BJ (cell line): ENCODE measurements at regions not wholly inside any gene's neighbourhood (a gene's known extent, or its start where the extent isn't known, plus 50 kb on each side); places are given as distances from the start of the nearest gene placed in this dataset.

Source experiments
- CTCF ChIA-PET: fragments of 350-600 bp; formaldehyde crosslinking; extraction: SDS; loops from one replicate; lab custom pipeline; 2021; ENCODE audit warnings: antibody characterized with exemption, inconsistent platforms; lab: Yijun Ruan, JAX
- POLR2A ChIA-PET: fragments of 300-600 bp; sonication (Branson Sonifier 250); formaldehyde crosslinking; extraction: SDS; loops from one replicate; lab custom pipeline; 2021; ENCODE audit warnings: antibody characterized with exemption; lab: Charles Lee
- DNase-seq: peaks from one replicate; pipeline ENCODE4 v3.0.0-alpha.2; 2011; ENCODE audit warnings: low read depth
- H3K27me3 ChIP-seq: 2 replicates; pipeline ENCODE4 v1.6.0; 2011; ENCODE audit warnings: low read length; ENCODE audit not compliant: control insufficient read depth, insufficient read depth
- H3K36me3 ChIP-seq: 2 replicates; pipeline ENCODE4 v1.5.1; 2011; ENCODE audit warnings: low read length; ENCODE audit not compliant: control insufficient read depth, insufficient read depth
- H3K4me3 ChIP-seq: 2 replicates; pipeline ENCODE4 v1.5.1; 2011; ENCODE audit warnings: low read depth, mild to moderate bottlenecking, control low read depth, low read length
- TF ChIP-seq, protein P1 (sequence below): IDR thresholded peaks from 2 replicates; pipeline ENCODE4 v1.5.1; 2011; ENCODE audit warnings: low read depth, mild to moderate bottlenecking, control low read depth, inconsistent platforms, low read length, moderate library complexity; ENCODE audit not compliant: insufficient read depth

DNA sequence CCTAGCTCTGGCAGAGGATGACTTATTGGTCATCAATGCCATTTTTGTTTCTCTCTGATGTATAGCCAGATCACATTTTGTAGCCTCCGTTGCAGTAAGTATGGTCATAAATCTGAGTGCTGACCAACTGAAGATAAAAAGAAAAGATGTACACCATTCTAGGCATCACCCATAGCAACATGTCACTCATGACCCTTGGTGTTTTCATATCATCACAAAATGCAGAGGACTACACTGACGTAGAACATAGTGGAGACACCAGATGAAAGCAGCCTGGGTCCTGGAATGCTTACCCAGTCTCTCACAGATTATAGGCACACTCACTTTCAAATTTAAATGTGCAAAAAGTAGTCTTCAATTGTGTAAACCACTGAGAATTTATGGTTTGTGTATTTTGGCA, 172.8 kb downstream of the PDHA2 start:
- DNase-seq = no peak
- TF ChIP-seq, protein P1, sequence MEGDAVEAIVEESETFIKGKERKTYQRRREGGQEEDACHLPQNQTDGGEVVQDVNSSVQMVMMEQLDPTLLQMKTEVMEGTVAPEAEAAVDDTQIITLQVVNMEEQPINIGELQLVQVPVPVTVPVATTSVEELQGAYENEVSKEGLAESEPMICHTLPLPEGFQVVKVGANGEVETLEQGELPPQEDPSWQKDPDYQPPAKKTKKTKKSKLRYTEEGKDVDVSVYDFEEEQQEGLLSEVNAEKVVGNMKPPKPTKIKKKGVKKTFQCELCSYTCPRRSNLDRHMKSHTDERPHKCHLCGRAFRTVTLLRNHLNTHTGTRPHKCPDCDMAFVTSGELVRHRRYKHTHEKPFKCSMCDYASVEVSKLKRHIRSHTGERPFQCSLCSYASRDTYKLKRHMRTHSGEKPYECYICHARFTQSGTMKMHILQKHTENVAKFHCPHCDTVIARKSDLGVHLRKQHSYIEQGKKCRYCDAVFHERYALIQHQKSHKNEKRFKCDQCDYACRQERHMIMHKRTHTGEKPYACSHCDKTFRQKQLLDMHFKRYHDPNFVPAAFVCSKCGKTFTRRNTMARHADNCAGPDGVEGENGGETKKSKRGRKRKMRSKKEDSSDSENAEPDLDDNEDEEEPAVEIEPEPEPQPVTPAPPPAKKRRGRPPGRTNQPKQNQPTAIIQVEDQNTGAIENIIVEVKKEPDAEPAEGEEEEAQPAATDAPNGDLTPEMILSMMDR = no peak
- no peaks in the 10 kb centered on the region for H3K36me3 ChIP-seq
- CTCF ChIA-PET = interaction anchor here (0.5 kb wide), 1 partner anchor 274 kb away, joined by 3 read pairs; no protein-coding TSS in a partner anchor
- POLR2A ChIA-PET = no interaction called here
- H3K27me3 ChIP-seq = no peaks in the 10 kb centered on the region
- no peak overlapping the region for H3K4me3 ChIP-seq

DNA sequence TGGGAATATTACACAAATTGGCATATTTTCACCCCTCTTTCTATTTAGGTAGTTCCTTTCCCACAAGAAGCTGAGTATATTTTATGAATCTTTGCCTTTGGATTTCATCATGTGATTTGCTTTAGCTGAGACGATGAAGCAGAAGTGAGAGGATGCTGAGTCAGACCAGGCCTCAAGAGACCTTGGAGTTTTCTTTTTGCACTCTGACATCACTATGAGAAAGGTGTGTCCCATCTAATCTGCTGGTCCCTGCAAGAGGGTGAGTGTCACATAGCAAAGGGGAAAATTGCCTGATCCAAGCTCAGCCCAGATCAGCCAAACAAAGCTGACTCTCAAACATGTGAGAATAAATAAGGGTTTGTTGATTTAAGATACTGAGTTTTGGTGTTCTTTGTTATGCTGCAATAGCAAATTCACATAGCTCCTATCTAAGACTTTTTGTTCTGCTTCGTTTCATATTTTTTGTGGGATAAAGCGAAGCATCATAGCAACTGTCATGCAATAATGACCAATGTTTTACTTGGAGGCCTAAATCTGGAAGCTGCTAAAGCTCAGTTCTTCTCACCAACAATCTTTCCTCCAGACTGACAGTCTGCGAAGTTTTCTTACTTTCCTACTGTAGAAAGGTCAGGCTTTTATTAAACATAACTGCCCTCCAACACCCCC, 176.9 kb downstream of the PDHA2 start:
- DNase-seq = no peak
- no peak overlapping the region for H3K4me3 ChIP-seq
- ChIA-PET CTCF (no interaction called here), POLR2A (no interaction called here)
- H3K36me3 ChIP-seq = no peaks in the 10 kb centered on the region
- H3K27me3 ChIP-seq = no peaks in the 10 kb centered on the region
- TF ChIP-seq, protein P1 = no peak

GRCh38 chr4:96025011-96025410, 185.1 kb downstream of the PDHA2 start:
- POLR2A ChIA-PET = no interaction called here
- Histone ChIP-seq H3K4me3 (no peak overlapping the region), H3K36me3 (no peaks in the 10 kb centered on the region), H3K27me3 (no peaks in the 10 kb centered on the region)
- no peak for DNase-seq
- CTCF ChIA-PET = no interaction called here
- TF ChIP-seq, protein P1 = no peak

- CTCF ChIA-PET = no interaction called here
- H3K27me3 ChIP-seq = no peaks in the 10 kb centered on the region
- no peaks in the 10 kb centered on the region for H3K36me3 ChIP-seq
- POLR2A ChIA-PET = no interaction called here
- TF ChIP-seq, protein P1 = no peak
- no peak for DNase-seq
- no peak overlapping the region for H3K4me3 ChIP-seq
Observed at GRCh38 chr4:96035727-96036126, 195.8 kb downstream of the PDHA2 start.

GRCh38 chr4:96036781-96037180, 196.9 kb downstream of the PDHA2 start:
- ChIA-PET POLR2A (no interaction called here), CTCF (no interaction called here)
- H3K27me3 ChIP-seq = no peaks in the 10 kb centered on the region
- H3K4me3 ChIP-seq = no peak overlapping the region
- DNase-seq = no peak
- TF ChIP-seq, protein P1 = no peak
- H3K36me3 ChIP-seq = no peaks in the 10 kb centered on the region
